Epithelial cell of prostate (primary cell): ENCODE measurements at regions not wholly inside any gene's neighbourhood (a gene's known extent, or its start where the extent isn't known, plus 50 kb on each side); places are given as distances from the start of the nearest gene placed in this dataset.

Experiments used
- DNase-seq: peaks from one replicate; pipeline ENCODE4 v3.0.0-alpha.2; 2011; ENCODE audit warnings: low read depth, low spot score
- H3K27ac ChIP-seq: fragments of 450-650 bp; 2 replicates; pipeline ENCODE4 v1.5.1; 2017; ENCODE audit warnings: mild to moderate bottlenecking

- no peak for DNase-seq
- no peak overlapping the region for H3K27ac ChIP-seq
Observed at GRCh38 chr12:100737168-100737567, 57.4 kb upstream of the ANO4 start.

- no peak for DNase-seq
- no peak overlapping the region for H3K27ac ChIP-seq
Observed at GRCh38 chr12:100738086-100738485, 56.5 kb upstream of the ANO4 start.

- H3K27ac ChIP-seq, result no peak overlapping the region
- DNase-seq, result no peak
Observed at GRCh38 chr12:100741084-100741711, 53.4 kb upstream of the ANO4 start.

GRCh38 chr12:100743060-100743459, 51.5 kb upstream of the ANO4 start:
- no peak for DNase-seq
- H3K27ac ChIP-seq, result no peak overlapping the region
